GM19035 (cell line): ENCODE measurements at regions not wholly inside any gene's neighbourhood (a gene's known extent, or its start where the extent isn't known, plus 50 kb on each side); places are given as distances from the start of the nearest gene placed in this dataset.
"Not testable (repeated sequence)": the region's sequence is repeated elsewhere in the genome, so short reads cannot be mapped to it uniquely, and the experiment has no call there.

ENCODE experiments used
- ATAC-seq: cut with Tn5 transposase; IDR thresholded peaks from one replicate; pipeline ENCODE4 v1.9.1; 2021; ENCODE audit not compliant: unreplicated experiment

DNA sequence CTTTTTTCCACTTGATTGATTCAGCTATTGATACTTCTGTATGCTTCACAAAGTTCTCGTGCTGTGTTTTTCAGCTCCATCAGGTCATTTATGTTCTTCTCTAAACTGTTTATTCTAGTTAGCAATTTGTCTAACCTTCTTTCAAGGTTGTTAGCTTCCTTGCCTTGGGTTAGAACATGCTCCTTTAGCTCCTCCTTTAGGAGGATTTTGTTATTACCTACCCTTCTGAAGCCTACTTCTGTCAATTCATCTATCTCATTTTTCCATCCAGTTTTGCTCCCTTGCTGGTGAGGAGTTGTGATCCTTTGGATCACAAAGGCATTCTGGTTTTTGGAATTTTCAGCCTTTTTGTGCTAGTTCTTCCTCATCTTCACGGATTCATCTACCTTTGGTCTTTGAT is 344.7 kb upstream of the CLEC14A start:
- not testable (repeated sequence) for ATAC-seq

DNA sequence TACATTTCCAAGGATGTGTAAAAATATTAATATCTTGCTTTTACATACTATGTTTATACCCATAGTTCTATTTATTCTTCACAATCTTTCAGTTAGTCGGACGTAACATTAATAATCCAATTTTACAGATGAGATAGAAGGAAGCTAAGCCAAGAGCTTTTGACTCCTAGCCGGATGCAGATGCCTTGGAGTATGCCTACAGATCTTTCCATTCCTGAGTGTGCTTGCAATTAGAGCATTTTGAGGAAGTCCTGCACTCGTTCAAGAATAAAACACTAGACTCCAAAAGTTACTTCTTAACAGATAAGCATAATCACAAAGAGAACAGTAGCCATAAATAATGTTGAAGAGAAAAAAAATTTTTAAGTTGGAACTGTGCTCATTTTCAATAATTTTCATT is 337.6 kb upstream of the CLEC14A start:
- ATAC-seq, result no peak

DNA sequence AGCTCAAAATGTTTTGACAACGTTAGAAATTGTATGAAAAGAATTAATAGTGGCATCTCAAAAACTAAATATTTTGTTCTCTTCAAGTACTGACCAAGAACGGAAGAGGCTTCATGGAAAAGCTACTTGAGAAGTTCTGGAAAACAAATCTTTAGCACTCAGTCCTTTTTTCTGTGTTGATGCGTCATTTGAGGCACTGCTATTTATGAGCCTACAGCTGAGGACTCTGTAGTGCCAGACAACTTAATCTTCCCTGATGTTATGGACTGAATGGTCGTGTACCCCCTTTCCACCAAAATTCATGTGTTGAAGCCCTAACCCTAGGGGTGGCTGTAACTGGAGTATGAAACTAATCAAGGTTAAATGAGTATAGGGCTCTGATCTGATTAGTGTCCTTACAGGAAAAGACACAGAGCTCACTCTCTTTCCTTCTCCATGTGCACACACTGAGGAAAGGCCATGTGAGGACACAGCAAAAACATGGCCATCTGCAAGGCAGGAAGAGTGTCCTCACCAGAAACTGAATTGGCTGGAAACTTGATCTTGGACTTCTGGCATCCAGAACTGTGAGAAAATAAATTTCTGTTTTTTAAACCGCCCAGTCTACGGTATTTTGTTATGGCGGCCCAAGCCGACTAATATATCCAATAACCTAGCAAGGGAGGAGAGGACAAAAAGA is 337.0 kb upstream of the CLEC14A start:
- no peak for ATAC-seq

DNA sequence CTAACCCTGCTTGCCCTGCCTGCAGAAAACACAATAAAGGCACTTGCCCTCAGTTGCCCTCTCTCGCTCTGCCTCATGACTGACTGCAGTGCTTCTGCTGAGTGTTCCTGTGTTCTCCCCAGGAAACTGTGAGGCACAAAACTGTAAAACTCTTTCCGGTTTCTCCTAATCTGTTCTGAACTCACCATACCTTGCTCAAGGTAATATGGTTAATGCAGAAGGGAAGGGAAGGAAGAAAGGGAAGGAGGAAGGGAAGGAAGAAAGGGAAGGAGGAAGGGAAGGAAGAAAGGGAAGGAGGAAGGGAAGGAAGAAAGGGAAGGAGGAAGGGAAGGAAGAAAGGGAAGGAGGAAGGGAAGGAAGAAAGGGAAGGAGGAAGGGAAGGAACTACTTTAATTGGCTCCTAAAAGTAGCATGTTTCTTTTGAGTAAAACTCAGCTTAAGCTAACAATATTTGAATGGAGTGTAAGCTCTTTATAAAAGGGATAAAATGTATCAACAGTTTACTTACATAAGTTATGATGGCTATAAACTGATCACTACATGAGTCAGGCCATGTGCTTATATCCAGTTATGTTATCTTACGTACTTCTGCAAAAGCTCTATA is 334.0 kb upstream of the CLEC14A start:
- ATAC-seq, result no peak

DNA sequence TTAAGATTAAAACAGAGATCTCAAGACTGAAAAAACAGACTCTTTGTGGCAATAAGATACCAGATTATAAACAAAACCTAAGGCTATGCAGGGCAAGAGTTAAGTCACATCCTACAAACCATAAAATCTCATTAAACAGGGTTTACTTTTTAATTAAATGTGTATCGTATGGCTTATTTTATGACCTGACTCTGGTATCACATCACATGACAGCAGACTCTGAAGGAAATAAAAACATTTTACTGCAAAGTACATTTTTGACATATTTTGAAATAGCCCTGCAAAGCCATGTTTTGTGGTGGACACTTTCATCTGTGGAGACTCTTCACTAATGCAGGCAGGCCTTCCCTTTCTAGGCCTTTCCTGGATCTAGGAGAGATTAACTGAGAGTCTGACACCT is 327.6 kb upstream of the CLEC14A start:
- no peak for ATAC-seq

DNA sequence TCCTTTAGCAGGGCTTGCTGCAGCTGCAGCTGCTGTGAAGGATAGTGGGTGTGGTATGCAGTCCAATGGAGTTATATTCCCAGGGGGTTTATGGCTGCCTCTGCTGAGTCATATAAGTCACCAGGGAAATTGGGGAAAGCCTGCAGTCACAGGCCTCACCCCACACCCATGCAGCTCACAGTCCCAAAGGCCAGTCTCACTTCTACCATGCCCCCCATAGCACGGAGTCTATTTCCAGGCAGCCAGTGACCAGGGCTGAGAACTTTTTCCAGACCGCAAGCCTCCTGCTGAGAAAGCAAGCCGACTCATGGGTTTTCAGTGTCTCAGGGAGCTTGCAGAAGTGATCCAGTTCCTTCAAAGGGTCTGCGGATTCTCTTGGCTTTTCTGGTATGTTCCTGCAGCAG is 322.4 kb upstream of the CLEC14A start:
- no peak for ATAC-seq

DNA sequence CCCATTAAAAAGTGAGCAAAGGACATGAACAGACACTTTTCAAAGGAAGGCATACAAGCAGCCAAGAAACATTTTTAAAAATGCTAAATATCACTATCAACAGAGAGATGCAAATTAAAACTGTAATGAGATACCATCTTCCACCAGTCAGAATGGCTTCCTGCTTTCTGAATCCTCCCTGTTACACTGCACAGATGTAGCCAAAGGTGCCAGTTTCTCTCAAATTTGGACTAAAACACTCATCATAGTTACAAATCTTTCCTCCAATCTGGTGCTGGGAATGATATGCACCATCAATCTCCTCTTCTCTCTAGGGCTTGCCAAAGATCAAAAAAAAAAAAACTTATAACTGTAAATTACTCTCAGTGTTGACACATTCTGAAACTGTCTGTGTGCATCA is 311.8 kb upstream of the CLEC14A start:
- no peak for ATAC-seq

DNA sequence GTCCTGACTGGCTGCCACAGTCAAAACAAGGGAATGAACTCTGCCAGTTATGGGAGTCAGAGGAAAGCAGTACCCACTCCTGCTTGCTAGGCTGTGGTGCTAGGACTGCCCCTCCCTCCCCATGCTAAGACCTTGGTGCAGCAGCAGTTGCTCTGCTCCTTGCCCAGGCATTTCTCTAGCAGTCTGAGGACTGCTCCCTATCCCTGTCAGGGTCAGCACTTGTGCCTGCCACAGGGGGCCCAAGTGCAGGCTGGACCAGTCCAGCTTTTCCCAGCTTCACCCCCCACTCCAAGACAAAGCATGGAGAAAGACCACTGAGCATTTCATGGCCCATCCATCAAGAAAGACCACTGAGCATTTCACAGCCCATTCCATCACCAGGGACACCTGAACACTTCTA is 305.8 kb upstream of the CLEC14A start:
- ATAC-seq, result no peak

DNA sequence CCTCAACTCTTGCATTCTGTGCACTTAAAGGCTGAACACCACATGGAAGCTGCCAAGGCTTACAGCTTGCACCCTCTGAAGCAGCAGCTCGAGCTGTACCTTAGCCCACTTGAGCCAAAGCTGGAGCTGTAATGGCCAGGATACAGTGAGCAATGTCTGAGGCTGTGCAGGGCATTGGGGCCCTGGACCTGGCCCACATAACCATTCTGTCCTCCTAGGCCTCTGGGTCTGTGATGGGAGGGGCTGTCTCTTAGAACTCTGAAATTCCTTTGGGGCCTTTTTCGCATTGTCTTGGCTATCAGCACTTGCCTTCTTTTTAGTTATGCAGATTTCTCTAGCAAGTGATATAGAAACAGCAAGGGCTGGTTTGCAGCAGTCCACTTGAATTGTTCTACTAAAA is 303.8 kb upstream of the CLEC14A start:
- no peak for ATAC-seq

DNA sequence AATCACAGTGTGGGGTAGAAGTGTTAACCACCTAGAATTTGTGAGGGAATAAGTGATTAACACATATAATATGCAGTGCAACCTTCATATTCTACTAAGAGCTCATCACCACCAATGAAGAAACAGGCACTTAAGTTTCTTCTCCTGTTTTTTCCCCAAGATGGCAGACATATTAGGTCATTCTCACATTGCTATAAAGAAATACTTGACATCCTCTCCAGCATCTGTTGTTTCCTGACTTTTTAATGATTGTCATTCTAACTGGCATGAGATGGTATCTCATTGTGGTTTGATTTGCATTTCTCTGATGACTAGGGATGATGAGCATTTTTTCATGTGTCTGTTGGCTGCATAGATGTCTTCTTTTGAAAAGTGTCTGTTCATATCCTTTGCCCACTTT is 301.5 kb upstream of the CLEC14A start:
- ATAC-seq, result not testable (repeated sequence)

DNA sequence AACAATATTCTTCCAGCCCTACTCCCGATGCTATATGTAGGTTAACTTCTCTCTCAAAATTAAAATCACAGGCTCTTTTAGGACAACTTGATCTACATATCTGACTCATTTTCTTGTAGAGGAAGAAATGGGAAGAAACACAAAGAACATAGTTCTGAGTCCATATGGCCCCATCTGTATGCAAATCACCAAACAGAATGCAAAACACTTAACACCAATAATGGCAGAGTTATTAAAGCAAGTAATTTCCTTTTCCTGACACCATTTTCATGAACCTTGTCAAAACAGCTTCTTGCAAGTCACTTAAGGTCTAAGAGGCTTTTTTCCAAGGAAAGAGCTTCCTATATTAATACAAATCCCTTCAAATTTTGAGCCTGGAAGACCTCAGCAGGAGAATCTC is 300.4 kb upstream of the CLEC14A start:
- no peak for ATAC-seq

DNA sequence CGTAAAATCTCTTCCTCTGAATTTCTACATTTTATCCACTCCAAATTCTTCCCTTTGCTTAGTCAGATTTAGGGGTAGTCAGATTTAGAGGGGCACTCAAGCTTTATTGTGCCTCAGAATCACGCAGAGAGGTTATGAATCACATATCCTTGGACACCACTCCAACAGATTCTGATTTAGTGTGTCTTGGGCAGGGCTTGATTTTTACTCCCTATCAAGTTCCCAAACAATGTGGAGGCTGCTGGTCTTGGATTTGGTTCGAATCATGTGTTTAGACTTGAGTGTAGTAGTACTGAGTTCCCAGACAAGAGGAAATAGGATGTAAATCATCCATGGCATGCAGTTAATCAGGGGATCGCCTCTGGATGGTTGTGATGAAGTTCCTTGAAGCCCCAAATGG is 298.1 kb upstream of the CLEC14A start:
- ATAC-seq, result no peak

DNA sequence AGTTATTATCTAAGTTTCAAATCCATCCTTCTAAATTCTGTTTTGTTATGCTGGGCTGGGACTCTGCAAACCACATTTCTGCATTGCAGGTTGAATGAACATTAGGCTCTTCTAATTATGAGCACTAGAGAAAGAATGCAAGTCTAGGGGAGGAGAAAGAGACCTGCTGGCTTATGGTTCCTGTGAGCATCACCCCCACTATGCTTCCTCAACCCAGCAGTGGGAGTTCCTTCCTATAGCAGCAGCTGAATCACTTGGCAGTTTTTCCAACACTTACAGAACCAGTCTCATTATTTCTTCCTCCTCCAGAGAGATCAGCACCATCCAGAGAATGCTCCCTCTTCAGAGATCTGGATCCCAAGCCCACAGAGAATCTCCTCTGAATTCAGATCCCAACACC is 297.7 kb upstream of the CLEC14A start:
- no peak for ATAC-seq

DNA sequence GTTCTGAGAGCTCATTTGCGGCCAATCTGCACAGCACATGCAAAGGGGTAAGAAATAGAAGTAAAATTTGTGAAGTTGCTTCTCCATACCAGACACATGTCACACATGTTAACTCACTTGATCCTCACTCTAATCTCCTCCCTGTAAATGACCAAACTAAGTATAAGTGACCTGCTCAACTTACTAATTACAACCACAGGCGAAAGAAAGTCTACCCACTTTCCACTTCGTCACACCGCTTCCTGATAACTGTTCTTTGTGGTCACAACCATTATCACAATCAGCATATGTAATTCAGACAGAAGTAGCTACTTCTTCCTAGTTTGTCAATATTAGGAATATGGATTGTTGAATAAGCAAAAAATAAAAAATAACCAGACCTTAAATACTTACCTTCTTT is 293.7 kb upstream of the CLEC14A start:
- ATAC-seq, result no peak

DNA sequence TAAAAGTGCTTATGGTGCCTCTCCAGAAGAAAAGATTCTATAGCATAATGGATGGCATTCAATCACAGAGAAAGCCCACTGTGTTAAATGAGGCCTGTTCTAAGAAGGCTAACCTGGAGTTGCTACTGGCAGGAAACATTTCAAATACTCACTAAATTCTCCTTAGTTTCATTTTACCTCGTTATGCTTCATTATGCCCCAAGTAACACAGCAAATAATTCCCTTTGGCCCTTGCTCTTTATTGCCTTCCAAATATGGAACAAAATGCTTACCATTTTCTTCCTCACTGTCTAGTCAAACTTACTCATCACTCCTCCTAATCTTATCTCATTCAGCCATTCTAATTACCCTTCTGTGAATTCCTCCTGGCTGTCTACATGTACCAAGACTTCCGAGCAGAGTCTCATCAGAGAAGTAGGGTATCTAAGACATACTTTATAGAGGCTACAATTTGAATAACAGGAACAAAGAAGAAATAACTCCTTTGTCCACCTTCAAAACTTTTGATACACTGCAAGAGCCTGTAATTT is 292.1 kb upstream of the CLEC14A start:
- ATAC-seq, result no peak

DNA sequence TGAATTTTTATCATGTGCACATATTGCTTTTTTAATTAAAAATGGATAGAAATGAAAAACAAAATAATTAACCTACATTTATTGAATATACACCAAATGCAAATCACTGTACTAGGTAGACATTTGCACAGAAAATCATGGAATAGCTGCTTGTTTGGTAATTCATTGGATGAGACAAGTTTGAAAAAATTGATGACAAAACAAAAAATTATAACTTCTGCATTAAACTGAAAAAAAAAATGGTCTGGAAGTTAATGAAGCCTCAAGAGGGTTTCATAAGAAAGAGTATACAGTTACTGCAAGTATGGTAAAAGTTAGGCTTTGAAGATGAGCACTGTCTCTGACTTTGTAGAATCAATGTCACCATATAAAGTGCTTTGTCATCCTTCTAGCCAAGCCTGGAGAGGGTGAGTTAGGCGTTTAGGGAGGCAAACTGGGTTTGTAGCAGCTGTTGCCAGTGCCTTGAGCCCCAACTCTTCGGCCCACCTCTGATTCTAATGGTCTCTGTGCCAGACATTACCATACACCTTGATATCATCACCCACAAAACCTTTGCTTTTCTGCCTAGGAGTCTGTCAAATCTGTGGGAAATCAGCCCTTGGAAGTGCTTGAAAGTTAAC is 291.1 kb upstream of the CLEC14A start:
- no peak for ATAC-seq

DNA sequence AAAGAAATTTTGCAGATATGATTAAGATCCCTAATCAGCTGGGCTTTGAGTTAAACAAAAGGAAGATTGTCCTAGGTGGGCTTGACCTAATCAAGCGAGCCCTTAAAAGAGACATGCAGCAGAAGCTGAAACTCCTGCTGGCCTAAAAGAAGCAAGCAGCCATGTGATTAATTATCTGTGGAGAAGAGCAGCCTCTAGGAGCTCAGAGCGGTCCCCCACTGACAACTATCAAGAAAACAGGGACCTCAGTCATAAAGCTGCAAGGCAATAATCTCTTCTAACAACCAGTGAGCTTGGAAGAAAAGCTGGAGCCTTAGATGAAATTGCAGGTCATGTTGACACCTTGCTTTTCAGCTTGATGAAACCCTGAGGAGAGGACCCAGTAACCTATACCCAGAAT is 288.9 kb upstream of the CLEC14A start:
- ATAC-seq, result no peak

DNA sequence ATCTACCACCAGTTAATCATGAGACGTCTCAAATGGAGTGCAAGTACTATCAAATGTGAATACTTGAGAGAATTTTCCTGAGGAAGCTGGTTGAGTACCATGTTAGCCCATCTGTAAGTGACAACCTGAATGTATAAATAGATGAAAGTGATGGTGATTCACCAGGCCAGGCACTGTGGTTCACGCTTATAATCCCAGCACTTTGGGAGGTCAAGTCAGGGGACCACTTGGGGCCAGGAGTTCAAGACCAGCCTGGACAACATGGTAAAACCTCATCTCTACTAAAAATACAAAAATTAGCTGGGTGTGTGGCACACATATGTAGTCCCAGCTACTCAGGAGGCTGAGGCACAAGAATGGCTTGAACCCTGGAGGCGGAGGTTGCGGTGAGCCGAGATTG is 288.0 kb upstream of the CLEC14A start:
- not testable (repeated sequence) for ATAC-seq

DNA sequence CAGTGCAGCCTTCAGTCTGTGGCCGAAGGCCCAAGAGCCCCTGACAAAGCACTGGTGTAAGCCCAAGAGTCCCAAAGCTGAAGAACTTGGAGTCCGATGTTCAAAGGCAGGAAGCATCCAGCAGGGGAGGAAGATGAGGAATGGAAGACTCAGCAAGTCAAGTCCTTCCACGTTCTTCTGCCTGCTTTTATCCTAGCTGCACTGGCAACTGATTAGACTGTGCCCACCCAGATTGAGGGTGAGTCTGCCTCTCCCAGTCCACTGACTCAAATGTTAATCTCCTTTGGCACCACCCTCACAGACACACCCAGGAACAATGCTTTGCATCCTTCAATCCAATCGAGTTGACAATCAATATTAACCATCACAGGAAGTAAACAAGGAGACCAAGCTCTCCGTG is 282.2 kb upstream of the CLEC14A start:
- not testable (repeated sequence) for ATAC-seq

DNA sequence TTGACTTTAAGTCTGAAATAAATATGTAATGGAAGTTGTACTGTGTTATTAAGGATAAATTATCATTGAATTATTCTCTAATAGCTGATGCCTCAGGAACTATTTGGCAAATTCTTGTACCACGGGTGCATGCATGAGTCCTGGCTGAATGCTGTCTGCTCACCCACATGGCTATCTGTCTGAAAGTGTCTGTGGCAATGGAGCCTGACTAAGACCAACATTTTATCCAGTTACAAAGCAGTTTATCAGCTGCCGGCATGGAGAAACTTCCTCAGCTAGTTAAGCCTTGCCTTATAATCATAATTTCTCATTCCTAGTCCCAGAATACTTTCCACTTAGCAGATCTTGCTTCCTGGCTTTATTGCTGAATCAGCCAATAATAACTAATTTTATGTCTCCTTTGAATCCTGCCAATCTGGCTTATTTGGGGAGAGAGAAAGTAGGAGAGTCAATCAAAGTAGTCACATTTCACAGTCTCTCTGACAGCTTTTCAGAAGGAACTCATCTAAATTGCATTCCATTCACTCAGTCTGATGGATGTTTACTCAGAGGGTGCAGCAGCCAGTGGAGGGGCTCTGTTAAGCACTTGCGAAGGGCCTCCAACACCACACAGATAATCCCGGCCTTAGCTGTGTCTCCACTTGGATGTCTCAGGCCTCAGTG is 280.6 kb upstream of the CLEC14A start:
- ATAC-seq, result no peak

DNA sequence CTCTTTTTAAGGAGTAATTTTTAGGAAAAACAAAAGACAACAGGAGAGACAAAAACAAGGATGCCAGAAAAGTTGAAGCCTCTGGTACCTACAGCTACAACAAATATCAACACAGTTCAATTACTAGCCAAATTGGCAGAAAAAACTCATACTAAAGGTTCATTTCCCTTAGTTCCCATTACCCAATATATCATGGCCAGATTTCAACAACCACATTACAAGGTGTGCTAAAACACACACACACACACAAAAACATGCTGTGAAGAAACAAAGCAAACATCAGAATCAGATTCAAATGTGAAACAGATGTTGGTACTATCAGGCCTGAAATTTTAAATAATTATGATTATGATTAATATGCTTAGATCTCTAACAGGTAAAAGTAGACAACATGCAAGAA is 272.7 kb upstream of the CLEC14A start:
- ATAC-seq, result no peak

DNA sequence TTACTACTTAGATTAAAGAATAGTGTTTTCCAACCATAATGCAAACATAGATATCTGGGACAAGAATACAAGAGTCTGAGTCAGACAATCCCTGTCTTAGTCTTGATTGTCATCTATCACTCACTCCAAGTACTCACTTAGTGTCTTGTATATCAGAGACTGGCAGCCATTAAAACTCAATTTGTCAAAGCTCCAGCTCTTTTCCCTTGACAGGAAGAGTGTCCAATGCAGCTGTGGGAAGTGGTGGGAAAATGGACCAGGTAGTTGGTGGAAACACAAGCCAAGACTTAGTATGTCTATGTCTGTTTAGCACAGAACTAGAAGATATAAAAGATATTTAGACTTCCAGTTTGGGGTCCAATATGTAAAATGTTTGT is 271.6 kb upstream of the CLEC14A start:
- no peak for ATAC-seq
